Endodermal cell (in vitro differentiated cells): ENCODE measurements at regions not wholly inside any gene's neighbourhood (a gene's known extent, or its start where the extent isn't known, plus 50 kb on each side); places are given as distances from the start of the nearest gene placed in this dataset.

Experiments used
- DNase-seq: peaks from one replicate; pipeline ENCODE4 v3.0.0-alpha.2; 2017
- H3K27ac ChIP-seq: 2 replicates; pipeline ENCODE4 v1.5.1; 2013; ENCODE audit warnings: mild to moderate bottlenecking, low read depth, low read length, moderate library complexity
- H3K27me3 ChIP-seq: 2 replicates; pipeline ENCODE4 v1.6.1; 2013; ENCODE audit warnings: mild to moderate bottlenecking, low read length, moderate library complexity; ENCODE audit not compliant: insufficient read depth, control insufficient read depth, poor library complexity, severe bottlenecking
- H3K36me3 ChIP-seq: 2 replicates; pipeline ENCODE4 v1.7.0; 2013; ENCODE audit warnings: mild to moderate bottlenecking, low read length, moderate library complexity; ENCODE audit not compliant: control insufficient read depth, insufficient read depth
- H3K4me1 ChIP-seq: one replicate; pipeline ENCODE4 v1.7.0; 2013; ENCODE audit warnings: low read length; ENCODE audit not compliant: control insufficient read depth, insufficient read depth
- H3K4me3 ChIP-seq: 2 replicates; pipeline ENCODE4 v1.5.1; 2013; ENCODE audit warnings: mild to moderate bottlenecking, low read length, moderate library complexity
- H3K9ac ChIP-seq: 2 replicates; pipeline ENCODE4 v1.6.1; 2013; ENCODE audit warnings: mild to moderate bottlenecking, low read length, moderate library complexity; ENCODE audit not compliant: poor library complexity, severe bottlenecking; ENCODE audit errors: extremely low read depth
- H3K9me3 ChIP-seq: 2 replicates; pipeline ENCODE4 v1.6.1; 2013; ENCODE audit warnings: mild to moderate bottlenecking, low read length, moderate library complexity; ENCODE audit not compliant: control insufficient read depth
- H3K27ac Mint-ChIP-seq: 2 replicates; pipeline ENCODE4 v1.8.0; 2020; ENCODE audit warnings: mixed read lengths
- H3K27me3 Mint-ChIP-seq: 2 replicates; pipeline ENCODE4 v1.8.0; 2021; ENCODE audit warnings: mild to moderate bottlenecking, mixed read lengths; ENCODE audit not compliant: insufficient read depth
- H3K36me3 Mint-ChIP-seq: 2 replicates; pipeline ENCODE4 v1.8.0; 2020; ENCODE audit warnings: low read depth, mixed read lengths
- H3K4me1 Mint-ChIP-seq: 2 replicates; pipeline ENCODE4 v1.8.0; 2020; ENCODE audit warnings: mixed read lengths
- H3K4me3 Mint-ChIP-seq: 2 replicates; pipeline ENCODE4 v1.8.0; 2020; ENCODE audit warnings: mild to moderate bottlenecking, moderate library complexity, mixed read lengths
- H3K9me3 Mint-ChIP-seq: 2 replicates; pipeline ENCODE4 v1.8.0; 2020; ENCODE audit warnings: mild to moderate bottlenecking, mixed read lengths
- CTCF ChIP-seq: fragments of 200-600 bp; sonication (generic); conservative IDR thresholded peaks from 2 replicates; pipeline ENCODE4 v1.5.0; 2021; ENCODE audit warnings: antibody characterized with exemption, mild to moderate bottlenecking
- WGBS, 2 experiments: methylation state at CpG; one replicate each; pipeline versions ENCODE4 v1.1.5 to v1.1.7; 2013; ENCODE audit warnings: missing lambda C conversion rate in 2 of 2, mixed read lengths in 1 of 2; ENCODE audit not compliant: insufficient coverage in 1 of 2, insufficient read length in 1 of 2; 5-methylcytosine and 5-hydroxymethylcytosine counted together

DNA sequence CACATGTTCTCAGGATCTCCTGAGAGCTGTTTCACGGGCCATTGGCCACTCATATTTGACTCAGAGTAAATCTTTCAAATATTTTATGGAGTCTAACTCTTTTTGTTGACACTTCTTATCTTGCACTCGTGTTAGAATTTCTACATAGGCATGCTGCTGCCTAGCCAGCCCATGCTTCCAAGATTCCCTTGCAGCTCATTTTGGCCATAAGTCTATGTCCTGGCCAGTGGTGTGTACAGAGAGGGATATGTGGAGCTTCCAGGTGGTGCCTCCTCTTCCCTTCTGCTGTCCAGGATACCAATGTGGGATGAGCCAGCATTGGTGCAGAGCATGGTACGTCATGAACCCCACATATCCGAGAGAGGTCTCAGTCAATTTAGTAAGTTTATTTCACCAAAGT is 522.6 kb downstream of the QKI start:
- Histone ChIP-seq H3K9ac (no peak overlapping the region), H3K27me3 (no peaks in the 10 kb centered on the region), H3K4me3 (peak overlapping the region; percentile 32), H3K27ac (no peak overlapping the region), H3K4me1 (peaks cover 23% of the 10 kb centered on the region), H3K9me3 (peaks cover 4% of the 10 kb centered on the region), H3K36me3 (no peaks in the 10 kb centered on the region)
- 91 to 95% methylated on average over 4 of the region's 4 CpGs for WGBS, 2 experiments
- Mint-ChIP-seq H3K27me3 (peaks cover 4% of the 10 kb centered on the region), H3K4me3 (no peak overlapping the region), H3K27ac (no peak overlapping the region), H3K4me1 (peaks cover 41% of the 10 kb centered on the region), H3K36me3 (no peaks in the 10 kb centered on the region), H3K9me3 (peaks cover 2% of the 10 kb centered on the region)
- no peak for DNase-seq
- TF ChIP-seq CTCF: no peak

GRCh38 chr6:163935158-163935762 is 520.7 kb downstream of the QKI start:
- no peak overlapping the region for H3K27ac Mint-ChIP-seq
- Histone ChIP-seq H3K27ac (no peak overlapping the region), H3K9ac (no peak overlapping the region), H3K4me3 (no peak overlapping the region), H3K36me3 (no peaks in the 10 kb centered on the region), H3K27me3 (no peaks in the 10 kb centered on the region), H3K9me3 (peaks cover 4% of the 10 kb centered on the region), H3K4me1 (peaks cover 12% of the 10 kb centered on the region)
- 80 to 83% methylated on average over 4 to 6 of the region's 6 CpGs for WGBS, 2 experiments
- no peak overlapping the region for H3K4me3 Mint-ChIP-seq
- peaks cover 25% of the 10 kb centered on the region for H3K4me1 Mint-ChIP-seq
- H3K27me3 Mint-ChIP-seq: peaks cover 4% of the 10 kb centered on the region
- no peak for DNase-seq
- no peak for TF ChIP-seq CTCF
- peaks cover 2% of the 10 kb centered on the region for H3K9me3 Mint-ChIP-seq
- H3K36me3 Mint-ChIP-seq: no peaks in the 10 kb centered on the region

DNA sequence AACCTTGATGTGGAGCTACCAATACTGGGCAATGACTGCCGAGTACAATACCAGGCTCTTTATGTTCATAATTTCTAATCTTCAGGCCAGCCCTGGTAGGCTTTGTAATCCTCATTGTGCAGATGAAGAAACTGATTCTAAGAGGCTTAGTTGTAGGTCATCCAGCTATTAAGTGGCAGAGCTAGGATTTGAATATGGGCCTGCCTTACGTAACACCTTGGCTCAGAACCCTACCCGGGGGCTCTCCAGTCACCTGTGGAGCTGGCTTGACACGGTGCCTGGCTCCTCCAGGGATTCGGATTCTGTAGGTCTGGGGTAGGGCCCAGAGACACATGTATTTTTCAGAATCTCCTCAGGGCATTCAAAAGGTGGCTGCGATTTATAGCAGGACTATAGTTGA is 515.5 kb downstream of the QKI start:
- Histone ChIP-seq H3K4me1 (no peaks in the 10 kb centered on the region), H3K27me3 (no peaks in the 10 kb centered on the region), H3K36me3 (no peaks in the 10 kb centered on the region), H3K4me3 (no peak overlapping the region), H3K9ac (no peak overlapping the region), H3K27ac (no peak overlapping the region), H3K9me3 (no peaks in the 10 kb centered on the region)
- DNase-seq: no peak
- 91 to 94% methylated on average over 6 of the region's 6 CpGs for WGBS, 2 experiments
- Mint-ChIP-seq H3K4me1 (no peaks in the 10 kb centered on the region), H3K36me3 (no peaks in the 10 kb centered on the region), H3K4me3 (no peak overlapping the region), H3K9me3 (no peaks in the 10 kb centered on the region), H3K27me3 (peaks cover 4% of the 10 kb centered on the region), H3K27ac (no peak overlapping the region)
- no peak for TF ChIP-seq CTCF
